ENCODE measurements at regions not wholly inside any gene's neighbourhood (a gene's known extent, or its start where the extent isn't known, plus 50 kb on each side); places are given as distances from the start of the nearest gene placed in this dataset.

DNA sequence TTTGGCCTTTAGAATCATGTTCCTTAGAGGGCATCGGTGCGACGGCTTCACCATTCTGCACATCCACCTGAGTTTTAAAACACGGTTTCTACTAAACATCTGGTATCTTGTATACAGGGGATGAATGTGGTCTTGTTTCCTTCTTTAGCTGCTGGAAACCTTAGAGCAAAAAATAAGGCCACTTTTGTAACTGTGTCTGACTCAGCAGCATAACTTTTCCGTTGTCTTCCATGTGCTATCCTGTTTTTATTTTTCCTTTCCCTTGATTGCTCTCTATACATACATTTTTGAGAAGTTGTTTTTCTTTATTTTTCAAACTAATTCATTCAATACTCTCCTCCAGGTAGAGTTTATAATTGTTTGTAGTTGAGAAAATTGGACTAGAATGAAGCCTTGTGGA lies 108.8 kb upstream of the PCED1B start:
- TF ChIP-seq, protein P1, sequence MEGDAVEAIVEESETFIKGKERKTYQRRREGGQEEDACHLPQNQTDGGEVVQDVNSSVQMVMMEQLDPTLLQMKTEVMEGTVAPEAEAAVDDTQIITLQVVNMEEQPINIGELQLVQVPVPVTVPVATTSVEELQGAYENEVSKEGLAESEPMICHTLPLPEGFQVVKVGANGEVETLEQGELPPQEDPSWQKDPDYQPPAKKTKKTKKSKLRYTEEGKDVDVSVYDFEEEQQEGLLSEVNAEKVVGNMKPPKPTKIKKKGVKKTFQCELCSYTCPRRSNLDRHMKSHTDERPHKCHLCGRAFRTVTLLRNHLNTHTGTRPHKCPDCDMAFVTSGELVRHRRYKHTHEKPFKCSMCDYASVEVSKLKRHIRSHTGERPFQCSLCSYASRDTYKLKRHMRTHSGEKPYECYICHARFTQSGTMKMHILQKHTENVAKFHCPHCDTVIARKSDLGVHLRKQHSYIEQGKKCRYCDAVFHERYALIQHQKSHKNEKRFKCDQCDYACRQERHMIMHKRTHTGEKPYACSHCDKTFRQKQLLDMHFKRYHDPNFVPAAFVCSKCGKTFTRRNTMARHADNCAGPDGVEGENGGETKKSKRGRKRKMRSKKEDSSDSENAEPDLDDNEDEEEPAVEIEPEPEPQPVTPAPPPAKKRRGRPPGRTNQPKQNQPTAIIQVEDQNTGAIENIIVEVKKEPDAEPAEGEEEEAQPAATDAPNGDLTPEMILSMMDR (IDR thresholded peaks at IDR 0.05; ENCODE audit: low read depth, low read length): no peak
- no peak for TF ChIP-seq EZH2phosphoT487 (IDR thresholded peaks at IDR 0.05; ENCODE audit: low read depth)
